Neural progenitor cell (in vitro differentiated cells): ENCODE measurements at regions not wholly inside any gene's neighbourhood (a gene's known extent, or its start where the extent isn't known, plus 50 kb on each side); places are given as distances from the start of the nearest gene placed in this dataset.

Experiments used
- CTCF ChIP-seq: fragments of 200-600 bp; sonication (generic); IDR thresholded peaks from 2 replicates; pipeline ENCODE4 v1.5.1; 2017; ENCODE audit warnings: antibody characterized with exemption, mild to moderate bottlenecking
- EZH2 ChIP-seq: fragments of 200-600 bp; sonication (generic); IDR thresholded peaks from 2 replicates; pipeline ENCODE4 v1.6.1; 2017; ENCODE audit warnings: antibody characterized with exemption, mild to moderate bottlenecking, moderate library complexity

- TF ChIP-seq CTCF: no peak
- no peak for TF ChIP-seq EZH2
Observed at GRCh38 chr20:54763366-54763765, 288.0 kb downstream of the DOK5 start.
